Activated CD4-positive, alpha-beta T cell treated with anti-CD3 and anti-CD28 coated beads for 36 hours (primary cell): ENCODE measurements at regions not wholly inside any gene's neighbourhood (a gene's known extent, or its start where the extent isn't known, plus 50 kb on each side); places are given as distances from the start of the nearest gene placed in this dataset.

Experiments used
- ATAC-seq: fragments of 200-7000 bp; cut with Tn5 transposase; one replicate; pipeline ENCODE4 v1.10.0; 2021; ENCODE audit warnings: mild to moderate bottlenecking, moderate library complexity
- CTCF ChIA-PET: fragments of 350-600 bp; sonication (Branson Sonifier 250); formaldehyde crosslinking; loops from one replicate; lab custom pipeline; 2021; ENCODE audit warnings: antibody characterized with exemption; lab: Charles Lee
- POLR2A ChIA-PET: fragments of 350-600 bp; sonication (Branson Sonifier 250); formaldehyde crosslinking; loops from one replicate; lab custom pipeline; 2021; ENCODE audit warnings: antibody characterized with exemption, inconsistent platforms; lab: Charles Lee
- DNase-seq: peaks from one replicate; pipeline ENCODE4 v3.0.0-alpha.2; 2020
- H3K27ac Mint-ChIP-seq: one replicate; pipeline ENCODE4 v1.8.0; 2021; ENCODE audit warnings: mixed read lengths
- H3K27me3 Mint-ChIP-seq: one replicate; pipeline ENCODE4 v1.8.0; 2021; ENCODE audit warnings: mixed read lengths
- H3K36me3 Mint-ChIP-seq: one replicate; pipeline ENCODE4 v1.8.0; 2021; ENCODE audit warnings: low read depth, mixed read lengths
- H3K4me1 Mint-ChIP-seq: one replicate; pipeline ENCODE4 v1.8.0; 2021; ENCODE audit warnings: mixed read lengths
- H3K4me3 Mint-ChIP-seq: one replicate; pipeline ENCODE4 v1.8.0; 2021; ENCODE audit warnings: mild to moderate bottlenecking, moderate library complexity, mixed read lengths
- H3K9me3 Mint-ChIP-seq: one replicate; pipeline ENCODE4 v1.8.0; 2021; ENCODE audit warnings: low read depth, mixed read lengths
- intact Hi-C, 2 experiments: fragments of 100-400 bp; cut with DNase I in 1 of 2; cut with micrococcal nuclease in 1 of 2; formaldehyde crosslinking; loops; one replicate each; pipeline versions ENCODE4 v1.14.2 to v1.15.1; 2022 to 2024; cut with DNase I, micrococcal nuclease

DNA sequence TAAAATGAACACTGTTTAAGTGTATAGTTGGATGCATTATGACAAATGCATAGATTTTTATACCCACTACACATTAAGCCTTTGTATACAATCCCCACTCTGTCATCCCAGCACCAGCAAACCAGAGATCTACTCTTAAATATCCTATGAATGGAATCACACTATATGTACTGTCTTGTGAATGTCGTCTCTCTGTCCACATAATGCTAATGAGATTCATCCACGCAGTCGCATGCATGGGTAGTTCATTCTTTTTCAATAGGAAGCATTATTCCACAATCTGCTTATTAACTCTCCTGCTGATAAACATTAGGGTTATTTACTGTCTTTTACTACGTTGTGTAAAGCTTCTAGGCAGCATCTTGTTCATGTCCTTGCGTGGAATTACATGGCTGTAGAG, 892.3 kb downstream of the LTN1 start:
- H3K36me3 Mint-ChIP-seq: no peaks in the 10 kb centered on the region
- no peak overlapping the region for H3K4me3 Mint-ChIP-seq
- H3K27ac Mint-ChIP-seq: no peak overlapping the region

DNA sequence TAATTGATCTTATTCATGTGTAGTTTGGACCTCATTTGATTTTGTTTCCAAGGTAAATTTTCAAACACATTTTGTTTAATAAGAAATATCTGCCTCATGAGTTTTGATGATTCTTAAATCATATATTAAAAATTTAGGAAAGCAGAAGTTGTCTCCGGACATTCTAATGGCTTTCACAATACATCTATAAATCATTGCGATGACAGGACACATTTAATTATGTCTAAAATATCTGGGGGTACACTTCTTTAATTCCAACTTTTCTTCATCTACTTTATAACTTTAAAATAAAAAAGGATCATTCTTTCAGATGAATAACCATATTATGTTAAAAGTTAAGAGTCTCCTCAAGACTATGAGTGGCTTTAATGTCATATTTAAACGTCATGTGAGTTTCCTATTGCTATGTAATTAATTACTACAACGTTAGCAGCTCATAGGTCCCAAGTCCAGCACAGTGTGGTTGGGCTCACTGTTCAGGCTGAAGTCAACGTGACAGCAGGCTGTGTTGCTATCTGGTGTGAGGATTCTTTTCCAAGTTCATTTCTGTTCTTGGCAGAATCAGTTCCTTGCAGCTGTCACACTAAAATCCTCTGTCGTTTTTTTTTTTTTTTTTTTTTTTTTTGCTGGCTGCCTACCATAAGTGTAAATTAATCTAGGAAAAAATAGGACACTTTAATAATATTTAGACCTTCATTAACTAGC, 893.5 kb downstream of the LTN1 start:
- intact Hi-C loops: no loop called here
- DNase-seq (no peak), ATAC-seq (no peak)
- H3K27me3 Mint-ChIP-seq: peaks cover 3% of the 10 kb centered on the region
- H3K27ac Mint-ChIP-seq: no peak overlapping the region
- no peaks in the 10 kb centered on the region for H3K36me3 Mint-ChIP-seq
- H3K4me1 Mint-ChIP-seq: no peaks in the 10 kb centered on the region
- no peaks in the 10 kb centered on the region for H3K9me3 Mint-ChIP-seq
- CTCF ChIA-PET: no interaction called here
- H3K4me3 Mint-ChIP-seq: no peak overlapping the region
- POLR2A ChIA-PET: no interaction called here

More for the DNA sequence above, 892.3 kb downstream of the LTN1 start:
- DNase-seq (no peak), ATAC-seq (no peak)
- Mint-ChIP-seq H3K9me3 (no peaks in the 10 kb centered on the region), H3K4me1 (no peaks in the 10 kb centered on the region), H3K27me3 (peaks cover 3% of the 10 kb centered on the region)
- ChIA-PET POLR2A (no interaction called here), CTCF (no interaction called here)
- intact Hi-C loops: no loop called here

DNA sequence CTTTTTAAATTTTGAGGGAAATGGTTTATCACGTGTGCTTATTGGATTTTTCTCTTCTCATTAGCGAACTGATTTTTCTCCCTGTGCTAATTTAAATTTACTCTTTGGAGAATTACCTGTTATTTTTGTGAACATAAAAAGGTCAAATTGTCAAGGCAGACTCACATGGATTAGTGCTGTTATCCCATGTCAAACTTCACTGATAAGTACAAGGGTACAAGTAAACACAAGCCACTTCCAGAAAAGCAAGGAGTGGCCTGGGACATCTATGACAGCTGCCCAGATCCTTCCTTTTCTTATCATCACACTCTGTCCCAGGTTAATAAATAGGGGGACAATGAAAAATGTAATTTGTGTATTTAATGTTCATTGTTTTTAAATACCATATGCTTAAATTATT, 901.2 kb downstream of the LTN1 start:
- Mint-ChIP-seq H3K4me3 (no peak overlapping the region), H3K4me1 (no peaks in the 10 kb centered on the region), H3K9me3 (no peaks in the 10 kb centered on the region), H3K36me3 (no peaks in the 10 kb centered on the region), H3K27me3 (no peaks in the 10 kb centered on the region), H3K27ac (no peak overlapping the region)
- intact Hi-C loops: no loop called here
- ATAC-seq: no peak
- no peak for DNase-seq
- ChIA-PET POLR2A (no interaction called here), CTCF (no interaction called here)

DNA sequence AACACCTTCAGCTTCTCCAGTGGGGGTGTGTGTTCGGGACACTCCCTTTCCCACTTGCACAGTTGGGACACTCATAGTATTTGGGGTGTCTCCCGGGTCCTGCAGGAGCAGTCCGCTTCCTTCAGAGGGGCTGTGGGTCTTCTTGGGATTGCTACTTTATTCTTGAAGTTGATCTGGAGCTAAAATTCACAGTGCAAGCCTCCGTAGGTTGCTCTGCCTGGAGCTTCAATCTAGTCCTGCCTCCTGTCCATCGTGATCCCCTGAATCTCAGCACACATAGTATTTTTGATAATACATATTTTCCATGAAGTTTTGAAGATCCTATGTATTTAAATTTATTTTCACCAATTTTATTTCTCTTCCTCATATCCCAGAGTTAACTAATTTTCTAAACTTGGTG, 902.1 kb downstream of the LTN1 start:
- ChIA-PET POLR2A (no interaction called here), CTCF (no interaction called here)
- H3K4me1 Mint-ChIP-seq: no peaks in the 10 kb centered on the region
- no peak overlapping the region for H3K4me3 Mint-ChIP-seq
- no peak overlapping the region for H3K27ac Mint-ChIP-seq
- H3K9me3 Mint-ChIP-seq: no peaks in the 10 kb centered on the region
- DNase-seq: no peak
- no peaks in the 10 kb centered on the region for H3K27me3 Mint-ChIP-seq
- intact Hi-C loops: no loop called here
- H3K36me3 Mint-ChIP-seq: no peaks in the 10 kb centered on the region
- ATAC-seq: no peak

DNA sequence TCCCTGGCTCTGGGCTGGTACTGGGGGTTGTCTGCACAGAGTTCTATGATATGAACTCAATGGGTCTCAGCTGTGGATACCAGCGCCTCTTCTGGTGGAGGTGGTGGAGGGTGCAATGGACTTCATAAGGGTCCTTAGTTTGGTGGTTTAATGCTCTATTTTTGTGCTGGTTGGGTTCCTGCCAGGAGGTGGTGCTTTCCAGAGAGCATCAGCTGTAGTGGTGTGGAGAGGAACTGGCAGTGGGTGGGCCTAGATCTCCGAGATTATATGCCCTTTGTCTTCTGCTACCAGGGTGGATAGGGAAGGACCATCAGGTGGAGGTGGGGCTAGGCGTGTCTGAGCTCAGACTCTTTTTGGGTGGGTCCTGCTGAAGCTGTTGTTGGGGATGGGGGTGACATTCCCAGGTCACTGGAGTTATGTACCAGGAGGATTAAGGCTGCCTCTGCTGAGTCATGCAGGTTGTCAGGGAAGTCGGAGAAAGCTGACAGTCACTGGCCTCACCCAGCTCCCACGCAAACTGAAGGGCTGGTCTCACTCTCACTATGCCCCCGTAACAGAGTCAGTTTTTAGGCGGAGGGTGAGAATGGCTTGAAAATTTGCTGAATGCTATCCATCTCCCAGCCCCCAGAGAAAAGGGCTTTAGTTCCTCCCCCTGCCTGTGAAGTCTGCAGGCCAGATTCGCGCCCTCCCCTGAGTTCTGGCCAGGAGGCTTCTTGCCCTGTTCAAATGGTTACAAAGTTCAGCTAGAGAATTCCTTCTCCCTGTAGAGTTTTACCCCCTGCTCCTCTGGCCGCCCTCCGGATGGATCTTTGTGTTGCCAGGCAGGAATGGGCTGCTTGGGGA, 902.9 kb downstream of the LTN1 start:
- H3K36me3 Mint-ChIP-seq: no peaks in the 10 kb centered on the region
- POLR2A ChIA-PET: no interaction called here

DNA sequence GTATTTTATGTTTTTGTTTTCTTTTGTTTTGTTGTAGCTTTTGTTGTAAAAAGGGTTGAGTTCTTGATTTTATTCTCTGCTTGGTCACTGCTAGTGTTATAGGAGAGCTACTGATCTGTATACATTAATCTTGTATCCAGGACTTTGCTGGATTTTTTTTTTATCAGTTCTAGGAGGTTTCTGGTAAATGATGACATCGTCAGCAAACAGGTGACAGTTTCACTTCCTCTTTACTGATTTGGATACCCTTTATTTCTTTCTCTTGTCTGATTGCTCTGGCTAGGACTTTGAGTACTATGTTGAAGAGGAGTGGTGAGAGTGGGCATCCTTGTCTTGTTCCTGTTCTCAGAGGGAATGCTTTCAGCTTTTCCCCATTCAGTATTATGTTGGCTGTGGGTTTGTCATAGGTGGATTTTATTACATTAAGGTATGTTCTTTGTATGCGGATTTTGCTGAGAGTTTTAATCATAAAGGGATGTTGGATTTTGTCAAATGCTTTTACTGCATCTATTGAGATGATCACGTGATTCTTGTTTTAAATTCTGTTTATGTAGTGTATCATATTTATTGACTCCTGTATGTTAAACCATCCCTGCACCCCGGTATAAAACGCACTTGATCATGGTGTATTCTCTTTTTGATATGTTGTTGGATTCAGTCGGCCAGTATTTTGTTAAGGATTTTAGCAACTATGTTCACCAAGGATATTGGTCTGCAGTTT, 905.7 kb downstream of the LTN1 start:
- Mint-ChIP-seq H3K4me1 (no peaks in the 10 kb centered on the region), H3K9me3 (no peaks in the 10 kb centered on the region), H3K36me3 (no peaks in the 10 kb centered on the region), H3K27ac (no peak overlapping the region), H3K4me3 (no peak overlapping the region), H3K27me3 (no peaks in the 10 kb centered on the region)
- DNase-seq (no peak), ATAC-seq (no peak)
- POLR2A ChIA-PET: no interaction called here
- CTCF ChIA-PET: interaction anchor here (0.6 to 0.7 kb wide), 2 partner anchors 14 to 19 kb away, joined by 3 read pairs; no protein-coding TSS in a partner anchor
- intact Hi-C loops: no loop called here

More for the DNA sequence above, 902.9 kb downstream of the LTN1 start:
- Mint-ChIP-seq H3K27ac (no peak overlapping the region), H3K9me3 (no peaks in the 10 kb centered on the region), H3K4me3 (no peak overlapping the region), H3K27me3 (no peaks in the 10 kb centered on the region), H3K4me1 (no peaks in the 10 kb centered on the region)
- DNase-seq: no peak
- ATAC-seq: no peak
- intact Hi-C loops: no loop called here
- CTCF ChIA-PET: no interaction called here

DNA sequence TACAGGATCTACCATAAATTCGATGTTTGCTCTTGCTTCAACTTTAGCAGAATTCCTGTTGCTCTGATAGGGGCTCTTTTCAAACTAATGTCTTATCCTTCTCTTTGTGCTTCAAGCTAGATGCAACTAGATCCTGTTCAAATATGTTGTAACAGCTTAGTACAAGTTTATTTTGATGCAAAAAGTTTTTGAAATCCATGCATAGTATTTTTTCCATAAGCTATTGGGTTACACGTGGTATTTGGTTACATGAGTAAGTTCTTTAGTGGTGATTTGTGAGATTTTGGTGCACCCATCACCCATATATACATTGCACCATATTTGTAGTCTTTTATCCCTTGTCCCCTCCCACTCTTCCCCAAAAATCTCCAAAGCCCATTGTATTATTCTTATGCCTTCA, 907.7 kb downstream of the LTN1 start:
- ChIA-PET POLR2A (interaction anchor here (0.6 kb wide), 1 partner anchor 9 kb away, joined by 5 read pairs; no protein-coding TSS in a partner anchor), CTCF (no interaction called here)
- Mint-ChIP-seq H3K27me3 (no peaks in the 10 kb centered on the region), H3K4me1 (no peaks in the 10 kb centered on the region), H3K36me3 (no peaks in the 10 kb centered on the region), H3K4me3 (no peak overlapping the region), H3K9me3 (no peaks in the 10 kb centered on the region), H3K27ac (no peak overlapping the region)
- ATAC-seq (no peak), DNase-seq (no peak)
- intact Hi-C loops: no loop called here

DNA sequence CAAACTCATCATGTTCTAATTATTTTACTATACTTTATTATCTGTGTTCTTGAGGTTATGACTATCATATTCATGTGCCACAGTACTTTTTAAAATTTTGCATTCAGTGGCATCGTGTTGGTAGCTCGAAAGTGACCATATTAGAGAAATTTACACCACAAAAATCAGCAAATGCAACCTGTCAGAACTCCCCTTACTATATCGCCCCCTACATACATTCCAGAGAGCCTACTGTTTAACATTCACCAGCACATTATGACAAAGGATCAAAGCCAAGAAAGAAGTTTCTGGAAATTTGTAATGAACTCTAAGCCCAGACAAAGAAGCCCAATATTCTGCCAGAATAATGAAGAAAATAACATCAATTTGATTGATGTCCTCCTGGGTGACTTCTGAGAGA, 909.3 kb downstream of the LTN1 start:
- H3K4me3 Mint-ChIP-seq: no peak overlapping the region
- no peaks in the 10 kb centered on the region for H3K36me3 Mint-ChIP-seq
- no peaks in the 10 kb centered on the region for H3K27me3 Mint-ChIP-seq
- ATAC-seq (no peak), DNase-seq (no peak)
- H3K9me3 Mint-ChIP-seq: no peaks in the 10 kb centered on the region
- H3K27ac Mint-ChIP-seq: no peak overlapping the region
- intact Hi-C loops: no loop called here
- H3K4me1 Mint-ChIP-seq: no peaks in the 10 kb centered on the region
- ChIA-PET POLR2A (no interaction called here), CTCF (no interaction called here)

DNA sequence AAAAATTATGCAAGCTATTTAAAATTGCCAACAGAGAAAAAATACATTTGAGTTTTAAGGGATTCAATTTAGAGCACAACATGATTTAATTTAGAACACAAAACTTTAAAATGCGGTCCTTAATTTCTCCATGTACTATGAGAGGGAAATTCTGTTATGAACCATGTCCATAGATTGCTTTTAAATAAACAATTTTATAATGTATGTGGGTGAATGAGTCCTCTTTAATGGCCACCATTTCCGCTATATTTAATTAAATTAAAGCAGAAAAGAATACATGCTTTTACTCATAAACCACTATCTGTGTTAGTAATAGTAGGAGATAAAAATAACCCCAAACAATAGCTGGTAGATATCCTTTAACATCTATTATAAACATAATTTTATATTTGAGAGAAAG, 914.6 kb downstream of the LTN1 start:
- no peak overlapping the region for H3K27ac Mint-ChIP-seq
- no peaks in the 10 kb centered on the region for H3K9me3 Mint-ChIP-seq
- H3K4me3 Mint-ChIP-seq: no peak overlapping the region
- ATAC-seq: no peak
- intact Hi-C loops: no loop called here
- no peaks in the 10 kb centered on the region for H3K36me3 Mint-ChIP-seq
- ChIA-PET POLR2A (no interaction called here), CTCF (interaction anchor here (0.6 kb wide), 1 partner anchor 1422 kb away, joined by 3 read pairs; no protein-coding TSS in a partner anchor)
- no peak for DNase-seq
- no peaks in the 10 kb centered on the region for H3K27me3 Mint-ChIP-seq
- H3K4me1 Mint-ChIP-seq: no peaks in the 10 kb centered on the region

DNA sequence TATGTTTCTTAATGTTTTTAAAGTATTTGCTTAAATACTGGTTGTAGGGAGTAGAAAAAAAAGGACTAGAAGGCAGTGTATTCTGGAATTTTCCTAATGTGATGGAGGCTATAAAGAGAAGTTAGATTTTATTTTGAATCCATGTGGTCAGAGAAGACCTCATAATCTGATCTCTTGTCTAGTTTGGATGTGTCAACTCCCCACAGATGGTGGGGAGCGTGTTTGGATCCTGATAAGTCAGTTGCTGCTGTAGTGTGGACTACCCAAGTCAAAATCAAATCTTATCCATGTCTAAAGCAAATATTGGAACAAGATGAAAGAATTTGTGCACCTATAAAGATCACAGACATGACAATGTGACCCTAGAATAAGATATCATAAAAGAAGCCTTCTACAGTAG, 918.0 kb downstream of the LTN1 start:
- ChIA-PET POLR2A (no interaction called here), CTCF (no interaction called here)
- Mint-ChIP-seq H3K27me3 (no peaks in the 10 kb centered on the region), H3K4me1 (no peaks in the 10 kb centered on the region), H3K36me3 (no peaks in the 10 kb centered on the region), H3K9me3 (no peaks in the 10 kb centered on the region), H3K27ac (no peak overlapping the region), H3K4me3 (no peak overlapping the region)
- intact Hi-C loops: no loop called here
- no peak for ATAC-seq
- no peak for DNase-seq

DNA sequence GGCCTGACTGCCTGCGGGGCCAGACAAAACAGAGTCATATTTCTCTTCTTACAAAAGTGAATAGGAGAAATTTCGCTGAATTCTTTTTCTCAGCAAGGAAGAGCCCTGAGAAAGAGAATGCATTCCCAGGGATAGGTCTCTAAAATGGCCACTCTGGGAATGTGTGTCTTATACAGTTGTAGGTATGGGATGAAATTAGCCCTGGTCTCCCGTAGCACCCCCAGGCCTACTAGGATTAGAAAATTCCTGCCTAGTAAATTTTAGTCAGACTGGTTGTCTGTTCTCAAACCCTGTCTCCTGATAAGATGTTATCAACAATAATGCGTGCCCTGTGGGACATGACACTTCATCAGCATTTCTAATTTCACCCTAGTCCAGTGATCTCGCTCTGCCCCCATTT, 920.1 kb downstream of the LTN1 start:
- no peaks in the 10 kb centered on the region for H3K9me3 Mint-ChIP-seq
- no peak overlapping the region for H3K27ac Mint-ChIP-seq
- POLR2A ChIA-PET: no interaction called here
- no peaks in the 10 kb centered on the region for H3K27me3 Mint-ChIP-seq
- intact Hi-C loops: no loop called here
- CTCF ChIA-PET: interaction anchor here (0.6 kb wide), 1 partner anchor 15 kb away, joined by 3 read pairs; no protein-coding TSS in a partner anchor
- no peaks in the 10 kb centered on the region for H3K36me3 Mint-ChIP-seq
- no peak for DNase-seq
- ATAC-seq: no peak
- H3K4me3 Mint-ChIP-seq: no peak overlapping the region
- no peaks in the 10 kb centered on the region for H3K4me1 Mint-ChIP-seq
